Trophoblast cell (in vitro differentiated cells and primary cell): ENCODE measurements at regions not wholly inside any gene's neighbourhood (a gene's known extent, or its start where the extent isn't known, plus 50 kb on each side); places are given as distances from the start of the nearest gene placed in this dataset.
"Not testable (repeated sequence)": the region's sequence is repeated elsewhere in the genome, so short reads cannot be mapped to it uniquely, and the experiment has no call there.

ENCODE experiments used
- DNase-seq, 2 donors: peaks; one replicate each; pipeline ENCODE4 v3.0.0-alpha.2; 2016
- H2AFZ ChIP-seq: 2 replicates; pipeline ENCODE4 v1.6.1; 2013; ENCODE audit warnings: low read length, moderate library complexity, mild to moderate bottlenecking; ENCODE audit not compliant: insufficient read depth, poor library complexity
- H2AK5ac ChIP-seq: 2 replicates; pipeline ENCODE4 v1.6.1; 2013; ENCODE audit warnings: mild to moderate bottlenecking, low read length
- H2BK120ac ChIP-seq: 2 replicates; pipeline ENCODE4 v1.6.1; 2013; ENCODE audit warnings: low read length, mild to moderate bottlenecking, moderate library complexity; ENCODE audit not compliant: insufficient read depth, poor library complexity
- H2BK12ac ChIP-seq: 2 replicates; pipeline ENCODE4 v1.6.1; 2013; ENCODE audit warnings: mild to moderate bottlenecking, low read length, moderate library complexity
- H2BK5ac ChIP-seq: 2 replicates; pipeline ENCODE4 v1.6.1; 2013; ENCODE audit warnings: low read length, low read depth, moderate library complexity, mild to moderate bottlenecking; ENCODE audit not compliant: poor library complexity
- H3K14ac ChIP-seq: 2 replicates; pipeline ENCODE4 v1.6.1; 2013; ENCODE audit warnings: mild to moderate bottlenecking, low read length
- H3K18ac ChIP-seq: 2 replicates; pipeline ENCODE4 v1.6.1; 2013; ENCODE audit warnings: mild to moderate bottlenecking, low read length
- H3K23ac ChIP-seq: 2 replicates; pipeline ENCODE4 v1.6.1; 2013; ENCODE audit warnings: low read length
- H3K27ac ChIP-seq: 2 replicates; pipeline ENCODE4 v1.5.1; 2013; ENCODE audit warnings: low read depth, mild to moderate bottlenecking, inconsistent platforms, low read length, moderate library complexity
- H3K27me3 ChIP-seq: 2 replicates; pipeline ENCODE4 v1.6.1; 2013; ENCODE audit warnings: inconsistent platforms, mild to moderate bottlenecking, low read length, moderate library complexity; ENCODE audit not compliant: insufficient read depth
- H3K36me3 ChIP-seq, 2 experiments: 1 replicate in 1 of 2; 2 replicates in 1 of 2; pipeline ENCODE4 v1.6.1; 2013; ENCODE audit warnings: low read length in 2 of 2, mild to moderate bottlenecking in 2 of 2, moderate library complexity in 1 of 2; ENCODE audit not compliant: insufficient read depth in 2 of 2, control insufficient read depth in 1 of 2
- H3K4ac ChIP-seq: 2 replicates; pipeline ENCODE4 v1.6.1; 2013; ENCODE audit warnings: low read depth, mild to moderate bottlenecking, low read length, moderate library complexity
- H3K4me1 ChIP-seq, 2 experiments: 1 replicate in 1 of 2; 2 replicates in 1 of 2; pipeline ENCODE4 v1.6.1; 2013; ENCODE audit warnings: low read length in 2 of 2, mild to moderate bottlenecking in 2 of 2, moderate library complexity in 1 of 2; ENCODE audit not compliant: insufficient read depth in 2 of 2, control insufficient read depth in 1 of 2
- H3K4me2 ChIP-seq: 2 replicates; pipeline ENCODE4 v1.6.1; 2013; ENCODE audit warnings: inconsistent platforms, mild to moderate bottlenecking, low read length, moderate library complexity
- H3K4me3 ChIP-seq: 2 replicates; pipeline ENCODE4 v1.5.1; 2013; ENCODE audit warnings: mild to moderate bottlenecking, low read depth, low read length, inconsistent platforms
- H3K79me1 ChIP-seq: one replicate; pipeline ENCODE4 v1.6.1; 2013; ENCODE audit warnings: low read length
- H3K79me2 ChIP-seq: 2 replicates; pipeline ENCODE4 v1.6.1; 2013; ENCODE audit warnings: low read length, mild to moderate bottlenecking; ENCODE audit not compliant: control insufficient read depth, insufficient read depth, poor library complexity
- H3K9ac ChIP-seq: 2 replicates; pipeline ENCODE4 v1.6.1; 2013; ENCODE audit warnings: mild to moderate bottlenecking, low read length
- H3K9me3 ChIP-seq: 2 replicates; pipeline ENCODE4 v1.6.1; 2013; ENCODE audit warnings: low read depth, mild to moderate bottlenecking, control low read depth, inconsistent platforms, low read length; ENCODE audit not compliant: insufficient read depth
- H4K12ac ChIP-seq: 2 replicates; pipeline ENCODE4 v1.6.1; 2013; ENCODE audit warnings: low read depth, mild to moderate bottlenecking, low read length, moderate library complexity
- H4K8ac ChIP-seq: 2 replicates; pipeline ENCODE4 v1.6.1; 2013; ENCODE audit warnings: low read depth, mild to moderate bottlenecking, low read length, moderate library complexity
- H4K91ac ChIP-seq: one replicate; pipeline ENCODE4 v1.6.1; 2013; ENCODE audit warnings: low read depth, mild to moderate bottlenecking, low read length, moderate library complexity
- WGBS: extraction: QIAGEN DNeasy Blood & Tissue Kit; methylation state at CpG from one replicate; pipeline ENCODE4 v1.1.7; 2013; ENCODE audit warnings: missing lambda C conversion rate; ENCODE audit not compliant: insufficient read length, insufficient coverage; ENCODE audit errors: extremely low coverage; 5-methylcytosine and 5-hydroxymethylcytosine counted together

GRCh38 chr17:20873688-20874328 is 169.0 kb downstream of the USP22 start:
- H3K4me3 ChIP-seq, H3K4ac ChIP-seq, H4K91ac ChIP-seq, H3K4me1 ChIP-seq, H3K23ac ChIP-seq, H2BK5ac ChIP-seq, H2AK5ac ChIP-seq, DNase-seq, H3K4me2 ChIP-seq, H3K9me3 ChIP-seq, H2BK12ac ChIP-seq, H3K36me3 ChIP-seq, H4K8ac ChIP-seq, H3K18ac ChIP-seq, H2BK120ac ChIP-seq, H3K14ac ChIP-seq, H3K9ac ChIP-seq, H2AFZ ChIP-seq, H4K12ac ChIP-seq, H3K79me2 ChIP-seq, H3K27ac ChIP-seq, H3K79me1 ChIP-seq, H3K27me3 ChIP-seq: not testable (repeated sequence)
- no CpG with 5 or more reads among the region's 5 CpGs for WGBS

- H4K91ac ChIP-seq, H2BK120ac ChIP-seq, H4K12ac ChIP-seq, H3K4me3 ChIP-seq, H3K36me3 ChIP-seq, H3K9ac ChIP-seq, H3K14ac ChIP-seq, H3K27ac ChIP-seq, H3K27me3 ChIP-seq, H3K4ac ChIP-seq, H3K79me2 ChIP-seq, H4K8ac ChIP-seq, H3K4me2 ChIP-seq, H2AK5ac ChIP-seq, H2BK5ac ChIP-seq, H3K23ac ChIP-seq, H3K79me1 ChIP-seq, DNase-seq, H3K4me1 ChIP-seq, H3K9me3 ChIP-seq, H3K18ac ChIP-seq, H2AFZ ChIP-seq, H2BK12ac ChIP-seq: not testable (repeated sequence)
- WGBS = no CpG with 5 or more reads among the region's 1 CpG
These were observed 165.4 kb downstream of the USP22 start for GRCh38 chr17:20877384-20877783.

- Histone ChIP-seq H3K79me2 (no peaks in the 10 kb centered on the region), H2BK5ac (no peak overlapping the region), H2BK12ac (no peak overlapping the region), H3K14ac (no peak overlapping the region), H4K8ac (no peak overlapping the region), H3K23ac (no peak overlapping the region), H2BK120ac (no peak overlapping the region), H4K12ac (no peak overlapping the region), H2AFZ (no peak overlapping the region), H3K4me1 (no peaks in the 10 kb centered on the region), H4K91ac (no peak overlapping the region), H3K36me3 (no peaks in the 10 kb centered on the region), H3K4me2 (no peak overlapping the region), H3K27ac (no peak overlapping the region), H3K9me3 (no peaks in the 10 kb centered on the region), H3K79me1 (no peaks in the 10 kb centered on the region), H2AK5ac (no peak overlapping the region), H3K4ac (no peak overlapping the region), H3K9ac (no peak overlapping the region), H3K4me3 (no peak overlapping the region), H3K18ac (no peak overlapping the region), H3K27me3 (no peaks in the 10 kb centered on the region)
- no CpG with 5 or more reads among the region's 2 CpGs for whole genome bisulfite sequencing
- DNase-seq = no peak
These were observed 152.5 kb downstream of the USP22 start for GRCh38 chr17:20890338-20890737.

- H2AFZ ChIP-seq, H3K79me1 ChIP-seq, H3K9me3 ChIP-seq, H3K18ac ChIP-seq, H2BK120ac ChIP-seq, DNase-seq, H4K8ac ChIP-seq, H4K12ac ChIP-seq, H2BK12ac ChIP-seq, H2BK5ac ChIP-seq, H3K27ac ChIP-seq, H3K27me3 ChIP-seq, H3K4me1 ChIP-seq, H3K4me2 ChIP-seq, H3K14ac ChIP-seq, H3K36me3 ChIP-seq, H3K79me2 ChIP-seq, H3K4me3 ChIP-seq, H3K23ac ChIP-seq, H4K91ac ChIP-seq, H3K4ac ChIP-seq, H2AK5ac ChIP-seq, H3K9ac ChIP-seq: not testable (repeated sequence)
- WGBS = no CpG with 5 or more reads among the region's 18 CpGs
These were observed 147.4 kb downstream of the USP22 start for GRCh38 chr17:20895426-20895825.
